Activated B cell treated with CpG ODN at 0.5 μM for 24 hours (primary cell): ENCODE measurements at regions not wholly inside any gene's neighbourhood (a gene's known extent, or its start where the extent isn't known, plus 50 kb on each side); places are given as distances from the start of the nearest gene placed in this dataset.

ENCODE experiments used
- ATAC-seq: fragments of 200-7000 bp; cut with Tn5 transposase; one replicate; pipeline ENCODE4 v1.10.0; 2021; ENCODE audit warnings: low read depth, mild to moderate bottlenecking, moderate library complexity
- CTCF ChIA-PET: fragments of 350-600 bp; sonication (Branson Sonifier 250); formaldehyde crosslinking; loops from one replicate; lab custom pipeline; 2021; ENCODE audit warnings: antibody characterized with exemption; lab: Charles Lee
- POLR2A ChIA-PET: fragments of 350-600 bp; sonication (Branson Sonifier 250); formaldehyde crosslinking; loops from one replicate; lab custom pipeline; 2021; ENCODE audit warnings: antibody characterized with exemption; lab: Charles Lee
- DNase-seq: peaks from one replicate; pipeline ENCODE4 v3.0.0; 2022
- H3K27ac Mint-ChIP-seq: one replicate; pipeline ENCODE4 v1.8.0; 2020; ENCODE audit warnings: mixed read lengths
- H3K27me3 Mint-ChIP-seq: one replicate; pipeline ENCODE4 v1.8.0; 2021; ENCODE audit warnings: mixed read lengths
- H3K36me3 Mint-ChIP-seq: one replicate; pipeline ENCODE4 v1.8.0; 2021; ENCODE audit warnings: low read depth, mixed read lengths
- H3K4me1 Mint-ChIP-seq: one replicate; pipeline ENCODE4 v1.8.0; 2021; ENCODE audit warnings: mixed read lengths
- H3K4me3 Mint-ChIP-seq: one replicate; pipeline ENCODE4 v1.8.0; 2020; ENCODE audit warnings: mild to moderate bottlenecking, mixed read lengths
- H3K9me3 Mint-ChIP-seq: one replicate; pipeline ENCODE4 v1.8.0; 2020; ENCODE audit warnings: mixed read lengths
- intact Hi-C: fragments of 100-400 bp; cut with micrococcal nuclease; formaldehyde crosslinking; loops from one replicate; pipeline ENCODE4 v1.15.1; 2024
- TF ChIP-seq, protein P1 (sequence below): fragments of 200-600 bp; IDR thresholded peaks from one replicate; pipeline ENCODE4 v1.8.0; 2022; ENCODE audit warnings: antibody characterized with exemption, mild to moderate bottlenecking

GRCh38 chr17:79483842-79484241 lies 127.0 kb downstream of the RBFOX3 start:
- no peak for DNase-seq
- peaks cover 44% of the 10 kb centered on the region for H3K27me3 Mint-ChIP-seq
- no peak for ATAC-seq
- CTCF ChIA-PET, result no interaction called here
- POLR2A ChIA-PET, result no interaction called here
- no peak overlapping the region for H3K4me3 Mint-ChIP-seq
- H3K4me1 Mint-ChIP-seq, result no peaks in the 10 kb centered on the region
- intact Hi-C loops, result no loop called here
- H3K9me3 Mint-ChIP-seq, result no peaks in the 10 kb centered on the region
- no peak overlapping the region for H3K27ac Mint-ChIP-seq
- TF ChIP-seq, protein P1, sequence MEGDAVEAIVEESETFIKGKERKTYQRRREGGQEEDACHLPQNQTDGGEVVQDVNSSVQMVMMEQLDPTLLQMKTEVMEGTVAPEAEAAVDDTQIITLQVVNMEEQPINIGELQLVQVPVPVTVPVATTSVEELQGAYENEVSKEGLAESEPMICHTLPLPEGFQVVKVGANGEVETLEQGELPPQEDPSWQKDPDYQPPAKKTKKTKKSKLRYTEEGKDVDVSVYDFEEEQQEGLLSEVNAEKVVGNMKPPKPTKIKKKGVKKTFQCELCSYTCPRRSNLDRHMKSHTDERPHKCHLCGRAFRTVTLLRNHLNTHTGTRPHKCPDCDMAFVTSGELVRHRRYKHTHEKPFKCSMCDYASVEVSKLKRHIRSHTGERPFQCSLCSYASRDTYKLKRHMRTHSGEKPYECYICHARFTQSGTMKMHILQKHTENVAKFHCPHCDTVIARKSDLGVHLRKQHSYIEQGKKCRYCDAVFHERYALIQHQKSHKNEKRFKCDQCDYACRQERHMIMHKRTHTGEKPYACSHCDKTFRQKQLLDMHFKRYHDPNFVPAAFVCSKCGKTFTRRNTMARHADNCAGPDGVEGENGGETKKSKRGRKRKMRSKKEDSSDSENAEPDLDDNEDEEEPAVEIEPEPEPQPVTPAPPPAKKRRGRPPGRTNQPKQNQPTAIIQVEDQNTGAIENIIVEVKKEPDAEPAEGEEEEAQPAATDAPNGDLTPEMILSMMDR, result no peak
- H3K36me3 Mint-ChIP-seq, result no peaks in the 10 kb centered on the region

DNA sequence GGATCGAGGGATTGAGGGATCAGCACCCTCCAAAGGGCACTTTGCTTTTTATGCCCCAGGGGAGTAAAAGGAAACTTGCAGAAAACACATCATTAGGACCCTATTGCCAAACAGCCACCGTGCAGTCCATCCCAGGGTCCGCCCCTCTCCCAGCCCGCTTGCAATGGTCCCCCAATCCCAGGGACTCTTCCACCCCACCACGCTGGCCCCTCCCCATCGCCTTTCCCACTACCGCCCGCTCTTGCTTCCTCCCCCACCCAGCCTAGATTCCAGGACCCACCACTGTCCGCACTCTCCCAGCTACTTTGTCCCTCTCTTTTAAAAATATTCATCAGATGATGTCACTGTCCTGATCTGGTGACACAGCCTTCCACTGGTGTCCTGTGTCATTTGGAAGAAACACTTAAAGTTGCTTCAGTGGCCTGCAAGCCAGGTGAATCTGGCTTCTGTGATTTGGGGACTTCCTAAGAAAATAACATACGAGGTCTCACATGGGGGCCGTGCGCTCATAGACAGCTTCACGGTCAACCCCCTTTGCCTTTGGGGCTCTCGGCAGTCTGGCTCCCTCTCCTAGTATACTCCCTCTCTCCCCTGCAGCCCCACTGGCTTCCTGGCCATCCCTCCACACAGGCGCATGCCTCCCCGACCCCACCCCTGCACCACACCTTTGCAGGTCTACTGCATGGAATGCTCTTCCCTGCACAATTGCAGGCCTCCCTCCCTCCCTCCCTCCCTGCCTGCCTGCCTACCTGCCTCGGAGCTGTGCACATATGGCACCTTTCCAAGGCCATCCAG lies 127.9 kb downstream of the RBFOX3 start:
- no peaks in the 10 kb centered on the region for H3K9me3 Mint-ChIP-seq
- no peak for ATAC-seq
- CTCF ChIA-PET, result no interaction called here
- DNase-seq, result no peak
- H3K27ac Mint-ChIP-seq, result no peak overlapping the region
- H3K27me3 Mint-ChIP-seq, result peaks cover 46% of the 10 kb centered on the region
- no peaks in the 10 kb centered on the region for H3K4me1 Mint-ChIP-seq
- no peak overlapping the region for H3K4me3 Mint-ChIP-seq
- TF ChIP-seq, protein P1, result no peak
- intact Hi-C loops, result no loop called here
- POLR2A ChIA-PET, result no interaction called here
- H3K36me3 Mint-ChIP-seq, result no peaks in the 10 kb centered on the region

DNA sequence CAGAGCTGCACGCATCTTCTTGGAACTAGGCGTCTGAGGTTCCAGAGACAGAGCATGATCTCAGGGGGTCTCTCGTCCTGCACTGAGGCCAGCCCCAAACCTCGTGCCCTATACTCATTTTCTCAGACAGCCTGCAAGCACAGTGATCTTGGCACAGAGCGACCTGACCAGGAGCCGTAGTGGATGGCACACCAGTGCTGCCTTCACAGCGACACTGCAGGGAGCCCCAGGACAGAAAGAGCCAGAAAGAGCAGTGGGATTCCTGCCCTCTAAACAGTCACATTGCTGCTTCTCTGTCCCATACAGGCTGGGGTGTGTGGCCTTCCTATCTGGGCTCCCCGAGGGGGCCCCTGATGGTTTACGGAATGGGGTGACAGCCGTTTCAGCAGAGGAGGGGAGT lies 131.0 kb downstream of the RBFOX3 start:
- TF ChIP-seq, protein P1, result no peak
- no peaks in the 10 kb centered on the region for H3K4me1 Mint-ChIP-seq
- no peaks in the 10 kb centered on the region for H3K36me3 Mint-ChIP-seq
- peaks cover 44% of the 10 kb centered on the region for H3K27me3 Mint-ChIP-seq
- ChIA-PET POLR2A (no interaction called here), CTCF (no interaction called here)
- H3K4me3 Mint-ChIP-seq, result no peak overlapping the region
- H3K27ac Mint-ChIP-seq, result no peak overlapping the region
- no peak for ATAC-seq
- no peak for DNase-seq
- H3K9me3 Mint-ChIP-seq, result no peaks in the 10 kb centered on the region
- intact Hi-C loops, result no loop called here

DNA sequence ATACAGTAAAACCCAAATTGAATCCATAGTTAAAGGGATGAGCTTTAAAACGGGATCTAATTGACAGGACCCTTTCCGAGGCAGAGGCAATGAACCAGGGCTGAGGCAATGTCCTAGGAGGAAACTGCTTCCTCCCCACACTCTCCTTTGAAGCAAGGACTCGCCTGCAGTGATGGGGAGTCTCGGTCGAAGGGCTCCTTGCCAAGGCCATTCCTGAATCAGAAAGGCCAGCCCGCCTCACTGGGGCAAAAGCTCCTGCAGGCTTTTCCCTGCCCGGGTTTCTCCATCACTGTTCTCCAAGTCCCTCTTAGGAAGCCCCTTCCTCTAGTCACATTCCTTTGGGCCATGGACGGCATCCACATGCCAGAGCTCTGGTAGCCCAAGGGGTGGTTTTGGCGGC lies 132.0 kb downstream of the RBFOX3 start:
- no peak for DNase-seq
- H3K27me3 Mint-ChIP-seq, result peaks cover 45% of the 10 kb centered on the region
- CTCF ChIA-PET, result no interaction called here
- no peaks in the 10 kb centered on the region for H3K4me1 Mint-ChIP-seq
- no peak overlapping the region for H3K27ac Mint-ChIP-seq
- no peak overlapping the region for H3K4me3 Mint-ChIP-seq
- intact Hi-C loops, result no loop called here
- no peak for ATAC-seq
- H3K36me3 Mint-ChIP-seq, result no peaks in the 10 kb centered on the region
- no peaks in the 10 kb centered on the region for H3K9me3 Mint-ChIP-seq
- TF ChIP-seq, protein P1, result no peak
- POLR2A ChIA-PET, result no interaction called here

DNA sequence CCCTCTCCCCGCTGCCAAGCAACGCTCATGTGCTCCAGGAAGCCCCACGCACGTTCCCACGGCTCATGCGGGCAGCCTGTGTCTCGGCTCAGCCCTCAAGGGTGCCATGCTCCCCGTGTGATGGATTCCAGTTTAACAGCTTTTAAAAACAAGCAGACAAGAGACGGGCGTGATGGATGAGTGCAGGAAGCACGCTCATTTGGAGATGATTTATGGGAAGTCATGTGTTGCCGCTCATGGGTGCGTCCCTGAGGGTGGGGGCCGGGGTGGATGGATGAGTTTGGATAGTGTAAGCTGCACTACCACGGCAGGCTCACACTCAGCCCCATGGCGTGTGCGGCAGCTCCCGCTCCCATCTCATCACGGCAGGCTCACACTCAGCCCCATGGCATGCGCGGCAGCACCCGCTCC lies 132.8 kb downstream of the RBFOX3 start:
- CTCF ChIA-PET, result no interaction called here
- no peak overlapping the region for H3K4me3 Mint-ChIP-seq
- TF ChIP-seq, protein P1, result no peak
- no peak overlapping the region for H3K27ac Mint-ChIP-seq
- no peaks in the 10 kb centered on the region for H3K36me3 Mint-ChIP-seq
- H3K27me3 Mint-ChIP-seq, result peaks cover 40% of the 10 kb centered on the region
- intact Hi-C loops, result no loop called here
- no peaks in the 10 kb centered on the region for H3K9me3 Mint-ChIP-seq
- H3K4me1 Mint-ChIP-seq, result no peaks in the 10 kb centered on the region
- POLR2A ChIA-PET, result no interaction called here
- ATAC-seq, result no peak
- no peak for DNase-seq
